GM23338 (cell line): ENCODE measurements at regions not wholly inside any gene's neighbourhood (a gene's known extent, or its start where the extent isn't known, plus 50 kb on each side); places are given as distances from the start of the nearest gene placed in this dataset.

Experiments
- CREB1 ChIP-seq: fragments of 250-450 bp; sonication (Bioruptor Pico); IDR thresholded peaks from 2 replicates; pipeline ENCODE4 v1.5.0; 2020; ENCODE audit warnings: low read depth, mild to moderate bottlenecking, moderate library complexity
- CTCF ChIP-seq, 2 experiments: fragments of 200-600 bp in 1 of 2; sonication (generic) in 1 of 2; conservative IDR thresholded peaks; 2 replicates each; pipeline versions ENCODE4 v1.5.1 to v1.6.1; 2016 to 2017; ENCODE audit warnings: antibody characterized with exemption in 2 of 2, low read depth in 2 of 2, mild to moderate bottlenecking in 2 of 2, moderate library complexity in 1 of 2
- ETS1 ChIP-seq: IDR thresholded peaks from 2 replicates; pipeline ENCODE4 v1.6.1; 2016; ENCODE audit warnings: antibody characterized with exemption
- EZH2 ChIP-seq: fragments of 200-600 bp; sonication (generic); IDR thresholded peaks from one replicate; pipeline ENCODE4 v1.8.0; 2017; ENCODE audit warnings: antibody characterized with exemption, mild to moderate bottlenecking, low read depth; ENCODE audit not compliant: unreplicated experiment
- EZH2phosphoT487 ChIP-seq: fragments of 200-600 bp; sonication (generic); IDR thresholded peaks from one replicate; pipeline ENCODE4 v1.8.1; 2018; ENCODE audit warnings: antibody characterized with exemption; ENCODE audit not compliant: unreplicated experiment
- JUNB ChIP-seq: IDR thresholded peaks from one replicate; pipeline ENCODE4 v1.6.1; 2016; ENCODE audit warnings: antibody characterized with exemption; ENCODE audit not compliant: unreplicated experiment
- NANOG ChIP-seq: IDR thresholded peaks from 2 replicates; pipeline ENCODE4 v1.6.1; 2016; ENCODE audit warnings: antibody characterized with exemption, borderline replicate concordance
- POLR2AphosphoS5 ChIP-seq: IDR thresholded peaks from 2 replicates; pipeline ENCODE4 v1.6.1; 2016; ENCODE audit warnings: antibody characterized with exemption, low read depth
- STAT1 ChIP-seq: IDR thresholded peaks from one replicate; pipeline ENCODE4 v1.6.1; 2016; ENCODE audit warnings: antibody characterized with exemption; ENCODE audit not compliant: unreplicated experiment
- ZNF114 ChIP-seq: fragments of 250-450 bp; sonication (Bioruptor Pico); IDR thresholded peaks from 2 replicates; pipeline ENCODE4 v1.5.0; 2020; ENCODE audit warnings: mild to moderate bottlenecking, moderate library complexity
- ZNF331 ChIP-seq: fragments of 250-450 bp; sonication (Bioruptor Pico); IDR thresholded peaks from 2 replicates; pipeline ENCODE4 v1.5.0; 2020; ENCODE audit warnings: low read depth, mild to moderate bottlenecking, moderate library complexity
- TF ChIP-seq, protein P1 (sequence below): IDR thresholded peaks from one replicate; pipeline ENCODE4 v1.6.1; 2018; ENCODE audit warnings: antibody characterized with exemption; ENCODE audit not compliant: unreplicated experiment
- TF ChIP-seq, protein P2 (sequence below): fragments of 250-450 bp; sonication (Bioruptor Pico); IDR thresholded peaks from 2 replicates; pipeline ENCODE4 v1.5.0; 2020; ENCODE audit warnings: mild to moderate bottlenecking, moderate library complexity

GRCh38 chr13:56869671-56870070 is 271.0 kb upstream of the PRR20A start:
- TF ChIP-seq CTCF (conservative IDR thresholded peaks at IDR 0.05; ENCODE audit: low read depth in 2 of 2), result no peak
- TF ChIP-seq EZH2phosphoT487, result no peak
- TF ChIP-seq STAT1, result no peak
- TF ChIP-seq, protein P1, sequence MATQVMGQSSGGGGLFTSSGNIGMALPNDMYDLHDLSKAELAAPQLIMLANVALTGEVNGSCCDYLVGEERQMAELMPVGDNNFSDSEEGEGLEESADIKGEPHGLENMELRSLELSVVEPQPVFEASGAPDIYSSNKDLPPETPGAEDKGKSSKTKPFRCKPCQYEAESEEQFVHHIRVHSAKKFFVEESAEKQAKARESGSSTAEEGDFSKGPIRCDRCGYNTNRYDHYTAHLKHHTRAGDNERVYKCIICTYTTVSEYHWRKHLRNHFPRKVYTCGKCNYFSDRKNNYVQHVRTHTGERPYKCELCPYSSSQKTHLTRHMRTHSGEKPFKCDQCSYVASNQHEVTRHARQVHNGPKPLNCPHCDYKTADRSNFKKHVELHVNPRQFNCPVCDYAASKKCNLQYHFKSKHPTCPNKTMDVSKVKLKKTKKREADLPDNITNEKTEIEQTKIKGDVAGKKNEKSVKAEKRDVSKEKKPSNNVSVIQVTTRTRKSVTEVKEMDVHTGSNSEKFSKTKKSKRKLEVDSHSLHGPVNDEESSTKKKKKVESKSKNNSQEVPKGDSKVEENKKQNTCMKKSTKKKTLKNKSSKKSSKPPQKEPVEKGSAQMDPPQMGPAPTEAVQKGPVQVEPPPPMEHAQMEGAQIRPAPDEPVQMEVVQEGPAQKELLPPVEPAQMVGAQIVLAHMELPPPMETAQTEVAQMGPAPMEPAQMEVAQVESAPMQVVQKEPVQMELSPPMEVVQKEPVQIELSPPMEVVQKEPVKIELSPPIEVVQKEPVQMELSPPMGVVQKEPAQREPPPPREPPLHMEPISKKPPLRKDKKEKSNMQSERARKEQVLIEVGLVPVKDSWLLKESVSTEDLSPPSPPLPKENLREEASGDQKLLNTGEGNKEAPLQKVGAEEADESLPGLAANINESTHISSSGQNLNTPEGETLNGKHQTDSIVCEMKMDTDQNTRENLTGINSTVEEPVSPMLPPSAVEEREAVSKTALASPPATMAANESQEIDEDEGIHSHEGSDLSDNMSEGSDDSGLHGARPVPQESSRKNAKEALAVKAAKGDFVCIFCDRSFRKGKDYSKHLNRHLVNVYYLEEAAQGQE, result no peak
- TF ChIP-seq EZH2, result no peak
- TF ChIP-seq POLR2AphosphoS5, result no peak
- no peak for TF ChIP-seq CREB1 (CRISPR knock-in tag)
- no peak for TF ChIP-seq ZNF331 (CRISPR knock-in tag)
- no peak for TF ChIP-seq ZNF114 (CRISPR knock-in tag)
- no peak for TF ChIP-seq JUNB
- TF ChIP-seq NANOG, result no peak
- TF ChIP-seq ETS1, result no peak
- TF ChIP-seq, protein P2, sequence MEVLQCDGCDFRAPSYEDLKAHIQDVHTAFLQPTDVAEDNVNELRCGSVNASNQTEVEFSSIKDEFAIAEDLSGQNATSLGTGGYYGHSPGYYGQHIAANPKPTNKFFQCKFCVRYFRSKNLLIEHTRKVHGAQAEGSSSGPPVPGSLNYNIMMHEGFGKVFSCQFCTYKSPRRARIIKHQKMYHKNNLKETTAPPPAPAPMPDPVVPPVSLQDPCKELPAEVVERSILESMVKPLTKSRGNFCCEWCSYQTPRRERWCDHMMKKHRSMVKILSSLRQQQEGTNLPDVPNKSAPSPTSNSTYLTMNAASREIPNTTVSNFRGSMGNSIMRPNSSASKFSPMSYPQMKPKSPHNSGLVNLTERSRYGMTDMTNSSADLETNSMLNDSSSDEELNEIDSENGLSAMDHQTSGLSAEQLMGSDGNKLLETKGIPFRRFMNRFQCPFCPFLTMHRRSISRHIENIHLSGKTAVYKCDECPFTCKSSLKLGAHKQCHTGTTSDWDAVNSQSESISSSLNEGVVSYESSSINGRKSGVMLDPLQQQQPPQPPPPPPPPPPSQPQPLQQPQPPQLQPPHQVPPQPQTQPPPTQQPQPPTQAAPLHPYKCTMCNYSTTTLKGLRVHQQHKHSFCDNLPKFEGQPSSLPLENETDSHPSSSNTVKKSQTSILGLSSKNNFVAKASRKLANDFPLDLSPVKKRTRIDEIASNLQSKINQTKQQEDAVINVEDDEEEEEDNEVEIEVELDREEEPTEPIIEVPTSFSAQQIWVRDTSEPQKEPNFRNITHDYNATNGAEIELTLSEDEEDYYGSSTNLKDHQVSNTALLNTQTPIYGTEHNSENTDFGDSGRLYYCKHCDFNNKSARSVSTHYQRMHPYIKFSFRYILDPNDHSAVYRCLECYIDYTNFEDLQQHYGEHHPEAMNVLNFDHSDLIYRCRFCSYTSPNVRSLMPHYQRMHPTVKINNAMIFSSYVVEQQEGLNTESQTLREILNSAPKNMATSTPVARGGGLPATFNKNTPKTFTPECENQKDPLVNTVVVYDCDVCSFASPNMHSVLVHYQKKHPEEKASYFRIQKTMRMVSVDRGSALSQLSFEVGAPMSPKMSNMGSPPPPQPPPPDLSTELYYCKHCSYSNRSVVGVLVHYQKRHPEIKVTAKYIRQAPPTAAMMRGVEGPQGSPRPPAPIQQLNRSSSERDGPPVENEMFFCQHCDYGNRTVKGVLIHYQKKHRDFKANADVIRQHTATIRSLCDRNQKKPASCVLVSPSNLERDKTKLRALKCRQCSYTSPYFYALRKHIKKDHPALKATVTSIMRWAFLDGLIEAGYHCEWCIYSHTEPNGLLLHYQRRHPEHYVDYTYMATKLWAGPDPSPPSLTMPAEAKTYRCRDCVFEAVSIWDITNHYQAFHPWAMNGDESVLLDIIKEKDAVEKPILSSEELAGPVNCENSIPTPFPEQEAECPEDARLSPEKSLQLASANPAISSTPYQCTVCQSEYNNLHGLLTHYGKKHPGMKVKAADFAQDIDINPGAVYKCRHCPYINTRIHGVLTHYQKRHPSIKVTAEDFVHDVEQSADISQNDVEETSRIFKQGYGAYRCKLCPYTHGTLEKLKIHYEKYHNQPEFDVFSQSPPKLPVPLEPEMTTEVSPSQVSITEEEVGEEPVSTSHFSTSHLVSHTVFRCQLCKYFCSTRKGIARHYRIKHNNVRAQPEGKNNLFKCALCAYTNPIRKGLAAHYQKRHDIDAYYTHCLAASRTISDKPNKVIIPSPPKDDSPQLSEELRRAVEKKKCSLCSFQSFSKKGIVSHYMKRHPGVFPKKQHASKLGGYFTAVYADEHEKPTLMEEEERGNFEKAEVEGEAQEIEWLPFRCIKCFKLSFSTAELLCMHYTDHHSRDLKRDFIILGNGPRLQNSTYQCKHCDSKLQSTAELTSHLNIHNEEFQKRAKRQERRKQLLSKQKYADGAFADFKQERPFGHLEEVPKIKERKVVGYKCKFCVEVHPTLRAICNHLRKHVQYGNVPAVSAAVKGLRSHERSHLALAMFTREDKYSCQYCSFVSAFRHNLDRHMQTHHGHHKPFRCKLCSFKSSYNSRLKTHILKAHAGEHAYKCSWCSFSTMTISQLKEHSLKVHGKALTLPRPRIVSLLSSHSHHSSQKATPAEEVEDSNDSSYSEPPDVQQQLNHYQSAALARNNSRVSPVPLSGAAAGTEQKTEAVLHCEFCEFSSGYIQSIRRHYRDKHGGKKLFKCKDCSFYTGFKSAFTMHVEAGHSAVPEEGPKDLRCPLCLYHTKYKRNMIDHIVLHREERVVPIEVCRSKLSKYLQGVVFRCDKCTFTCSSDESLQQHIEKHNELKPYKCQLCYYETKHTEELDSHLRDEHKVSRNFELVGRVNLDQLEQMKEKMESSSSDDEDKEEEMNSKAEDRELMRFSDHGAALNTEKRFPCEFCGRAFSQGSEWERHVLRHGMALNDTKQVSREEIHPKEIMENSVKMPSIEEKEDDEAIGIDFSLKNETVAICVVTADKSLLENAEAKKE, result no peak
